ENCODE measurements at regions not wholly inside any gene's neighbourhood (a gene's known extent, or its start where the extent isn't known, plus 50 kb on each side); places are given as distances from the start of the nearest gene placed in this dataset.

- Histone ChIP-seq H3K27me3 (replicated peaks) (no peaks in the 10 kb centered on the region), H3K36me3 (replicated peaks) (no peaks in the 10 kb centered on the region), H3K4me3 (ENCODE audit: low read depth, low read length) (no peak overlapping the region), H3K27ac (peak overlapping the region; percentile 41)
- peak; percentile 55 for DNase-seq
- in situ Hi-C loops (cut with HindIII; ENCODE audit: low pct_ligation_motif_present, low sequenced_read_pairs), result no loop called here
- TF ChIP-seq CTCF (IDR thresholded peaks at IDR 0.05; ENCODE audit: low read depth, low read length, missing control alignments), result no peak
These were observed 441.6 kb upstream of the PITX2 start for GRCh38 chr4:111064342-111064993.

- DNase-seq, result no peak
- Histone ChIP-seq H3K27ac (peak overlapping the region; percentile 58), H3K36me3 (replicated peaks) (no peaks in the 10 kb centered on the region), H3K27me3 (replicated peaks) (no peaks in the 10 kb centered on the region), H3K4me3 (ENCODE audit: low read depth, low read length) (no peak overlapping the region)
- in situ Hi-C loops (cut with HindIII; ENCODE audit: low pct_ligation_motif_present, low sequenced_read_pairs), result no loop called here
- TF ChIP-seq CTCF (IDR thresholded peaks at IDR 0.05; ENCODE audit: low read depth, low read length, missing control alignments), result no peak
These were observed 443.1 kb upstream of the PITX2 start for GRCh38 chr4:111066001-111066400.

- no peak for TF ChIP-seq CTCF (IDR thresholded peaks at IDR 0.05; ENCODE audit: low read depth, low read length, missing control alignments)
- H3K27ac ChIP-seq, result peak overlapping the region; percentile 58
- in situ Hi-C loops (cut with HindIII; ENCODE audit: low pct_ligation_motif_present, low sequenced_read_pairs), result no loop called here
- H3K4me3 ChIP-seq (ENCODE audit: low read depth, low read length), result no peak overlapping the region
- no peaks in the 10 kb centered on the region for H3K36me3 ChIP-seq (replicated peaks)
- DNase-seq, result no peak
- no peaks in the 10 kb centered on the region for H3K27me3 ChIP-seq (replicated peaks)
These were observed 443.6 kb upstream of the PITX2 start for GRCh38 chr4:111066447-111066846.

DNA sequence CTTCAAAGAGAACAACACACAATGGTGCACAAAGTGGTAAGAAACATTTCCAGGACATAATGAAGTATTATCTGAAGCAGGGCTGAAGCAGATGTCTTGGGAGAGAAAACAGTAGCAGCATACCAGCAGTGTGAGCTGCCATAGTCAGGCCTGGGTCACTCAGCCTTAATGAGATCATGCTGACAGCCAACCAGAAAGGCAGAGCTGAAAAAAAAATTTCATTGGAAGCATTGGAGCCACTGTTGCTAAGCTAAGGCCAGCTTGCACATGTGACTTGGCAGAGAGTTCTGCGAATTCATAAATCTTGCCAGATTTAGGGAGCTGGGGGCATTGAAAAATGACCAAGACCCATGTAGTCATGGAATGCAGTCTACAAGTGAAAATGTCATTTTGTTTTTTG, 444.0 kb upstream of the PITX2 start:
- Histone ChIP-seq H3K36me3 (replicated peaks) (no peaks in the 10 kb centered on the region), H3K4me3 (ENCODE audit: low read depth, low read length) (no peak overlapping the region), H3K27me3 (replicated peaks) (no peaks in the 10 kb centered on the region), H3K27ac (peak overlapping the region; percentile 58)
- in situ Hi-C loops (cut with HindIII; ENCODE audit: low pct_ligation_motif_present, low sequenced_read_pairs), result no loop called here
- TF ChIP-seq CTCF (IDR thresholded peaks at IDR 0.05; ENCODE audit: low read depth, low read length, missing control alignments), result no peak
- peak; percentile 34 for DNase-seq

DNA sequence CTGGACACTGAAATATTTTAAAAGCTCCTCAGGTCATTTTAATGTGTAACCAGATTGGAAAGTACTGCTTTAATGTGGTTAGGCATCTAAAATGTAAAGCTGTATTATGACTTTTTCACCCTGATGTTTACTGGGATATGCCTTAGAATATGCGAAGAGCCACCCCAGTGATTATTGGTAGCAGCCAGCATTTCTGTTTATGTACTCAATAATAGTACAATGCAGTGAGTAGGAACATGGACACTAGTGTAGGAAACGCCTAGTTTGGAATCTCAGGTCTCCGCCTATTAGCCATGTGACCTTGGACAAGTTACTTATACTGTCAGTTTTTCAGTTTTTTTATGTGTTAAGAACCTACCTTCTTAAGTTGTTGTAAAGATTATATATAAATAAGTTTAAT, 446.0 kb upstream of the PITX2 start:
- in situ Hi-C loops (cut with HindIII; ENCODE audit: low pct_ligation_motif_present, low sequenced_read_pairs), result no loop called here
- Histone ChIP-seq H3K27me3 (replicated peaks) (no peaks in the 10 kb centered on the region), H3K27ac (no peak overlapping the region), H3K4me3 (ENCODE audit: low read depth, low read length) (no peak overlapping the region), H3K36me3 (replicated peaks) (no peaks in the 10 kb centered on the region)
- no peak for DNase-seq
- TF ChIP-seq CTCF (IDR thresholded peaks at IDR 0.05; ENCODE audit: low read depth, low read length, missing control alignments), result no peak

- Histone ChIP-seq H3K36me3 (replicated peaks) (no peaks in the 10 kb centered on the region), H3K27me3 (replicated peaks) (no peaks in the 10 kb centered on the region), H3K4me3 (ENCODE audit: low read depth, low read length) (no peak overlapping the region), H3K27ac (no peak overlapping the region)
- in situ Hi-C loops (cut with HindIII; ENCODE audit: low pct_ligation_motif_present, low sequenced_read_pairs), result no loop called here
- TF ChIP-seq CTCF (IDR thresholded peaks at IDR 0.05; ENCODE audit: low read depth, low read length, missing control alignments), result no peak
- no peak for DNase-seq
These were observed 447.5 kb upstream of the PITX2 start for GRCh38 chr4:111070390-111070789.

Measured in brain microvascular endothelial cell (primary cell).